Stimulated activated CD8-positive, alpha-beta memory T cell treated with anti-CD3 and anti-CD28 coated beads, Interleukin-7, amount 100 ng/mL, for 48 hours (primary cell): ENCODE measurements at regions not wholly inside any gene's neighbourhood (a gene's known extent, or its start where the extent isn't known, plus 50 kb on each side); places are given as distances from the start of the nearest gene placed in this dataset.
"Not testable (repeated sequence)": the region's sequence is repeated elsewhere in the genome, so short reads cannot be mapped to it uniquely, and the experiment has no call there.

Experiments used
- DNase-seq, 2 donors: peaks; one replicate each; pipeline ENCODE4 v3.0.0-alpha.2; 2020; ENCODE audit warnings: low read depth in 1 of 2; ENCODE audit errors: extremely low read depth in 1 of 2

DNA sequence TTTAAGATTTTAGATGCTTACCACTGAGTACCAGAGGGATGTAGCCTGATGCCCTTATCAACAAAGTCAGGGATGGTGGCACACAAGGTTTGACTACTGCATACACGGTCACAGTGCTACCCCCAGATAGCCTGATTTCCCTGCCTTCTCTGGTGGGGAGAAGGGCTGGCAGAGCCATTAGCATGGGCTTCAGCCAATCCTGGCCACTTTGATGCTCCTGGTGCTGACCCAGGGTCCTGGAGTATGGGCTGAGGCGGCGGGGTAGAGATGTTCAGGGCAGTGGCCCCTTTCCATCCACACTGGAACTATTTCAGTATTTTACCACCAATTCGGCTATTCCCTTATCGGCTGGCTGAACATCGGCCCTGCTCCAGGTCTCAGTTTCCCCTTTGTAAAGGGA lies 83.2 kb downstream of the POTEB3 start:
- not testable (repeated sequence) for DNase-seq

DNA sequence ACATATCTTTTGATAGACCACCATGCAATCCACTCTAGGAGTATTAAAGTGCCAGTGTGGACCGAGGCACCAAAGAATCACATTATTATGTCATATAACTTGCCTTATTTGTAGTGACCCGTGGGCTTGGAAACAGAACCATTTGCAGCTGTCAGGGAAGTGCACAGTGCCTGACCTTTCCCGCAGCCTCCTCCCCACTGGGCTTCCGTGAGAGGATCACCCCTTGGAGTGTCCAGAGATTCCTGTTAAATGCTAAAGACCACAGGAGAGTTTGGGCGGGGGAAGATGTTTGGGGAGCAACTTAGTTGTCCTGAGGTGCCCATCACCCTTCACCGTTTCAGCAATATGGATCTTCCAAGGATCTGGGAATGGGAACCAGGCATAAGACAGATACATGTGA lies 84.4 kb downstream of the POTEB3 start:
- DNase-seq = not testable (repeated sequence)

DNA sequence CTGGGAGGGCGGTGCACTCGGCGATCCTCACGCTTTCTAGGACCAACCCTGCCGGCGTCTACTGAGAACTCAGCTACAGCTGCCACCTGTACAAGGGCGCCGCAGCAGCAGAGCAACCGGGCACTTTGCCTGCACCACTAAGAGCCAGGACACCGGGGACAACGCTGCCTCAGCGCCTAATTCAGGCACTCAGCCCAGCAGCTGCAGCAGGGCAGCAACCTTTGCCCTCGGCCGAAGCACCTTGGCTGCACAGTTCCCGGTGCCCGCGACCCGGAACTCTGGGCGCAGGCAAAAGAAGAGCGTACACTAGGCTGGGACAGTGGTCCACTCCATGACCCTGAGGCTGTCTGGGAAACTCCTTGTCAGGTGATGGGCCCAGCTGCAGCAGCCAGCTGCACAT lies 85.7 kb downstream of the POTEB3 start:
- not testable (repeated sequence) for DNase-seq

DNA sequence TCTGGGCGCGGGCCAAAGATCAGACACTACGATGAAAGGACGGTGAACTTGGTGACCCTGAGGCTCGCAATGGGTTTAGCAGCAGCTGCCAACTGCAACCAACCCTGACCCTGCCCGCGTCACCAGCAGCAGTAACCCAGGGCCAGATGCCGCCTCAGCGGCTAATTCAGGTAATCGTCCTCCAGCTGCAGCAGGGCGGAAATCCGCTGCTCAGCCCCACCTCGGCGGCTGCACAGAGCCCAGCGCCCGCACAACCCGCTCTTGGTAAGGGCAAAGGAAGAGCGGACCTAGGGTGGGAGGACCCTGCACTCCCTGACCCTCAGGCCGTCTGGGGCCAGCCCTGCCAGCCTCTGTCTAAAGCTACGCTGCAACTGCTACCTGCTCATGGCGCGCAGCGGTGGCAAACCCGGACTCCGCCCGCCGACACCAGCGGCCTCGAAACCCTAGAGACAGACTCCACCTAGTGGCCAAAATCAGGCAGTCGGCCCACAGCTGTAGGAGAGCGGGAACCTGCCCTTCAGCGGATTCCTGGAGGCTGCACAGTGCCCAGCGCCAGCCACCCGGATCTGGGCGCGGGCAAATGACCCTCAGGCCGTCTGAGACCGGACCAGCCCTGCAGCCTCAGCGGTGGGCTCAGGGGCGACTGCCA lies 87.5 kb downstream of the POTEB3 start:
- not testable (repeated sequence) for DNase-seq

DNA sequence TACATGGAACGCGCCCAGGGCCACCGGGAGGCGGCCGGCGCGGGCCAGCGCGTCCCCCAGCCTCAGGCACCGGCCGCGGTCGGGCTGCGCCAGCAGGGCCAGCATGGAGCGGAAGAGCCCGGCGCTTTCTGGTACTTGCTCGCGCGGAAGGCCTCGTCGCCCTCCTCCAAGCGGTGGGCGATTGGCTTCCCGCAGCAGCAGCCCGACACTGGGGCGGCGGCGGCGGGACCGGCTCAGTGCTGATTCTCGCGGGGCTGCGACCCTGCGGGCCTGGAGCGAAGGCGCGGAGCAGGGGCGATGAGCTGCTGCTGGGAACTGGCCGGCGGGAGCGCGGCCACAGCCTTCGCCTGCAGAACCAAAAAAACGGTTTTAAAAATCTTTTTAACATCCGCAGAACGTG lies 95.3 kb downstream of the POTEB3 start:
- not testable (repeated sequence) for DNase-seq

DNA sequence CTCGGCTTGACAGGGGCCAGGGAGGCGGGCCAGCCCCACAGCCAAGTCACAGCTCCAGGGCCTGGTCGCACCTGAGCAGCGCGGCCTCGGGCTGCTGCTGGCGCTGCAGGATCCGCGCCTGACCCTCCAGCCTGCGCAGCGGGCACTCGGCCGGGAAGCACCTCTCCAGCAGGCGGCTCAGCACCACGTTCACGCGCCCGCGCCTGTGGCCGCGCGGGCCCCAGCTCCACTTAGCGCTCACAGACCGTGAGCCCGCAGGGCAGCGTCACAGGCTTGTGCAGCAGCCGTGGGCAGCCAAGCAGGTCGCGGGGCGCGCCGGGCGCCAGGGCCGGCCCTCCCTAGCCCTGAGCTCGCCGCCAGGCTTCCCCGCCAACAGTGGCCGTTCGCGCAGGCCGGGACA lies 95.8 kb downstream of the POTEB3 start:
- not testable (repeated sequence) for DNase-seq

DNA sequence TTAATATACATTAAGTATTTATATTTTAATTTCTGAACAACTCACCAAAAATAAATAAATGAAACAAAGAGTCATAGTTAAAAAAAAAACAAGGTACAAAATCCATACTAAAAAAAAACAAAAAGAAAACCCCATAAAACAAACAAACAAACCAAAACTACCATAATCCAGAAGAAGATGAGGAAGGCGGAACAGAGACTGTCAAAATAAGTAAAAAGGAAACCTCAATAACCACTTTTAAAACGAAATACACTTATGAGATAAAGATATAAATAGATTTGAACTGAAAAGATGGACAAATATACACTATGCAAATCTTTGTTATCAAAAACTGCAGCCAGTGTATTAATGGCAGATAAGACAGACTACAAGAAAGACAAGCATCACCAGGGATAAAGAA lies 103.3 kb downstream of the POTEB3 start:
- not testable (repeated sequence) for DNase-seq

DNA sequence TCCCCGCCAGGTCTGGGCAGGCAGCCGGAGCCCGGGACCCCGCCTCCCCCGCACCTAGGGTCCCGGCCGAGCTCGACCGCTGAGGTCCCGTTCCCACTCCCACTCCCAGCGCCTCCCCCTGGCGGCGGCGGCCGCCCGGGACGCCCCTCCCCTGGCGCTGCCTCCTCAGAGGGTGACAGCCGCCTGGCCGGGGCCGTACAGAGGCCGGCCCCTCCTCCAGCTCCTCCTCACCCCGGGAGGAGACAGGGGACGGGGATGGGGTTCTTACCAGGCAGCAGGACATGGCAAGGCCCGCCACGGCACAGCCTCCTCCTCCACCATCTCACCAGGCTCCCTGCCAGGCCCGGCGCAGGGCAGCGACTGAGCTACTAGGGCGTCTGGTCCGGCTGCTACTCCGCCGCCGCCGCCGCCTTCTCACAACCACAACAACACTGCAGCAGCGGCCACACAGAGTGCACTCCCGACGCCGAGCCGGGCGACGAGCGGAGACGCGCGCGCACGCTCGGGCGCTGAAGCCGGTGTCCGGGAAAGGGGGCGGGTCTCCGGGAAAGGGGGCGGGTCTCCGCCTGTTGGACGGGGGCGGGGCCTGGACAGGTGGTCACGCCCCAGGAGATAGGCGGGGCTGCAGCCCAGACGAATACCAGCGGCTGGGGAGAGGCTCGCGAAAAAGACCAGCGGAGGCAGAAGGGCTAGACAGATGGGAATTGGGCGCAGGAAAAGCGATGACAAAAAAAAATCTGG lies 115.4 kb downstream of the POTEB3 start:
- peak in 1 of 2 donors; percentile 20 for DNase-seq

DNA sequence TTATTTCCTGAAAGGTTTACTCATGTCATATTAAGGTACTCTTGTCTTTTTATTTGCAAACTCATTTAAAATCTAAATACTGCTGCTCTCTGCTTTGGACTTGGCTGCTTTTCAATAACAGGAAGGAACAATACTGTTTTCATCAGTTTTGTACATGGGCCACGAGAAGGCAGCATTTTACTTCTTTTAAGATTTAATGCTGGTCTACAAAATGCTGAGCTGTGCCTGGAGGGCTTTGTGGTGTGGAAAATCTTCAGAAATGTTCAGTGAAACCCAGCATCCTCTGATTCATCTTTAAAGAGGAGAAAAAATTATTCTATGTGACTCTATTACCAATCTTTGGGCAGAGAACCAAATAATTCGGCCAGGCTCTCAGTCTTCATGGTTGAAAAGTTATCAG lies 155.9 kb downstream of the POTEB3 start:
- not testable (repeated sequence) for DNase-seq

DNA sequence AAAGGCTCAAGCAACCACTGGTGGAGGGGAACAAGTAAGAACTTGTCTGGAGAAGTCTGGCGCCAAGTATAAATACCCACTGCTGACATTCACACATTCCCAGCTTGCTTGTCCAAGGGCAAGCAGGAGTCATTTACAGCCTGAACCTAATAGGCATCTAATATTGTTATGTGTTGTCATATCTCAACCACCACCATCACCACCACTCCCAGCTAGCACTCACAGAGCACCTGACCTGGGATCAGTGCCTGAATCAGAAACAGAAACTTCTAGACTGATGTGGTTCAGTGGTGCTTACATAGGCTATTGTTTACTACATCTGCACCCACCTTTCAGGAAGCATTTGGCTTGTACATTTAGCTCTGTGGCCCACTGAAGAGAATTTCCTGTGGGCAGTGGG lies 157.1 kb downstream of the POTEB3 start:
- not testable (repeated sequence) for DNase-seq

DNA sequence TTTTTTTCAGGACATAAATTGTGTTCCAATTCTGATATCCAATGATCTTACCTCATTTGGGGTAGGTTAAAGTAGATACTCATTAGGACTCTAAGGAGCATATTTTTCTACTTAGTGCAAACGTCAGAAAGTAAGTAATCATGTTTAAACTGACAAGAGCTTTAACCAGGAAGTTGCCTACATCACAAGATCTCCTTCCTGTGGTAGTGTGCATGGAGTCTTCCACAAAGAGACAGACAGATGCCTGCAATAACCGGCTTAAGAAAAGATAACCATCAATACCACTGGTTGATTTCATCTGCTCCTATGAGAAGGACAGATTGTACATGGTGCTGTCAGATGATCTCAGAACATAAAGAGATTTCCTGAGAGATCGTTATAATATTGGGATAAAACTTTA lies 160.0 kb downstream of the POTEB3 start:
- DNase-seq = not testable (repeated sequence)

DNA sequence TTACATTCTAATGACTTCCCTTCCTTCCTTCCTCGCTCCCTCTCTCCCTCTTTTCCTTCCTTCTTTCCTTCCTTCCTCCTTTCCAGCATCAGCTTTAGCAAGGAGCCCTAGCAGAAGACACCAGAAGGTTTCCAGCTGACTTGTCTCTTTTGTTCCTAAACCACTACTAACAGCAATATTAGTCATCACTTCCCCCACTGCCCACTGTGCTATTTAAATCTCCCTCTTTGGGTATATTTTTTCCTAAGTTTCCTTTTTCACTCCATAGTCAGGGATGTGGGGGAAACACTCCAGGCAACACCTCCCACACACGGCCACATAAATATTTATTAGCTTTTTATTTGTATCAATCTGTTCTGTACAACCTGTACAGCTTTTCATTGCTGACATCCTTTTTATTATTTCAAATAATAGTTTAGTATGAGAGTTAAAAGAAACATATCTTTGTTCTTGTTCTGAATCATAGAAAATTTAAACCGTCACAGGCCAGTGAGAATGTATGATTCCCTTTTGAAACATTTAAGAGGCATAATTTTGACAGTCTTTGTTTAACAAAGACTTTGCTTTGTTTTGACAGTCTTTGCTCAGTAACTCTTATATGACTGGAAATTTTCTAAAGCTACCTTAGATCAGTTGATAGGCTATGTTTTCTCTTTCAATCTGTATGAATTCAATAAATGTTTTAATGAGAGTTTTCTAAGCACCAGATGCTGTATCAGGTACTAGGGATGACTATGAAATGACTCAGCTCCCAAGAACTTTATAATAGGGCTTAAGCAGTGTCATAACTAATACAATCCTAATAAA lies 167.9 kb downstream of the POTEB3 start:
- DNase-seq = not testable (repeated sequence)

DNA sequence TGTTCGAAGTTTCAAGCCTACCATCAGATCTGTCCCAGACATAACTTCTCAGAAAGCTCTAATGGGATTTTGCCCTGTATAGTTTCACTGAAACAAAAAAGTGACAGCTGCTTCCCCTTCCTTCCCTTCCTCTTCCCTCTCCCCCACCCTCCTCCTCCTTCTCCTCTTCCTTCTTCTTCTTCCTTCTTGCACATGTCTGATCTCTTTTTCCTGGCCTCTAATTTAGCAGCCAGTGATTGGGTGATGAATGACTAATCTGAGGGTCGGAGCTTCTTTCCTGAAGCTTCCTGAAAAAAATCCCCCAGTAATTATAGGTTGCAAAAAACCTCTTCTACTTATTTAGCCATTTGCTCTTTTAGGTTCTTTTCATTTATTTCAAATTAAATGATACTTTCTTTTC lies 168.7 kb downstream of the POTEB3 start:
- DNase-seq = no peak

DNA sequence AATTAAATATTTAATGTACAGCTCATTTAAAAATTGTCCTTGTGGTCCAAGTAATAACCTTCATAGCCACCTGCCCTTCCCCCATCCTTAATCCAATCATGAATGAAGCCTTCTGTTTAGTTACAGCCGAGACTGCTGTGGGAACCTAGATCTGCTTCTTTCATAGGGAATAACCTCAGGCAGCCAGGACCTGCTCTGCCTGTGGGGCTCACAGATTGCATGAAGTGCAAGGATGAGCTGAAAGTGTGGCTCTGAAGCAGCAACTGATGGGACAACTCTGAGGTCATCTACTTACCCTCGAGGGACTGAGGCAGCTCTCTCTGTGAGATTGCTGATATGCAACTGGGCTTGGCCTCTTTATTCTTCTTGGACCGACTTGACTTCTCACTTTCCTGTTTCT lies 169.8 kb downstream of the POTEB3 start:
- no peak for DNase-seq

DNA sequence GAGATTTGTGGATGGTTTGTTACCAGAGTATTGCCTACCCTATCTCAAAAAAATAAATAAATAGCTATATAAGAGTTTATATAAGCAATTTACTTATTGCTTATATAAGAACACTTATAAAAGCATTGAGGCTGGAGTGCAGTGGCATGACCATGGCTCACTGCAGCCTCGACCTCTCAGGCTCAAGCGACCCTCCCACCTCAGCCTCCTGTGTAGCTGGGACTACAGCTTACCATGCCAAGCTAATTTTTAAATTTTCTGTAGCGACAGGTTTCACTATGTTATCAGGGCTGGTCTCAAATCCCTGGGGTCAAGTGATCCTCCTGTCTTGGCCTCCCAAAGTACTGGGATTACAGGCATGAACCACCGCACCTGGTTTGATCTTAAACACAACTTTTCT lies 170.6 kb downstream of the POTEB3 start:
- not testable (repeated sequence) for DNase-seq

DNA sequence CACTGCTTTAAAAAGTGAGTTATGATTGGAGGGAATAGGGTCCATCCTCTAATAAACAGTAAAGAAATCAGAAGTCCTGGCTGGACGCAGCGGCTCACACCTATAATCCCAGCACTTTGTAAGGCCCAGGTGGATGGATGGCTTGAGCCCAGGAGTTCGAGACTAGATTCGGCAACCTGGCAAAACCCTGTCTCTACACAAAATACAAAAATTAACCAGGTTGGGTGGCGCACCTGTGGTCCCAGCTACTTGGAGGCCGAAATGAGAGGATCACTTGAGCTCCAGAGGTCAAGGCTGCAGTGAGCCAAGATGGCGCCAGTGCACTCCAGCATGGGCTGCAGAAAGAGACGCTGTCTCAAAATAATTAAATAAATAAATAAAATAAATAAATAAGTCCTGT lies 171.2 kb downstream of the POTEB3 start:
- no peak for DNase-seq

DNA sequence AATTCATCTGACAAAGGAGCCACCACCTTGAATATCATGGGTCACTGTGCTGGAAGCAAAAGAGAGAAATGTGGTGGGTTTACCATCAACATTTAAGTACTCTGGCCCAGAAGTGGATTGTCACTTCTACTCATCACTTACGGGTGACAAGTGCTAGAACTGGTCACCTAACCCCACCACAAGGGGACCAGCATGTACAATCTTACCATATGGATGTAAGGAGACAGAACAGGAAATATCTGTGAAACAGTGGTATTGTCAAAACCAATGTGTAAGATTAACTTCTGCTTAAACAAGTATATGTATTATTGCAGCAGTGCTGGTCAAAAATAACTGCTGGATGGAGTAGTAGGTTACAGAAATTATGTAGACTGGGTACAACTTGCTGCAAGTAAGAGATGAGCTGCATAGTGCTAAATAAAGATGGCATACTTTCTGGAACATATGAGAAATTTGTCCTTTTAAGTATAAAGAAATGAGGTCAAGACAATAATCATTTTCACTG lies 171.8 kb downstream of the POTEB3 start:
- DNase-seq = no peak

DNA sequence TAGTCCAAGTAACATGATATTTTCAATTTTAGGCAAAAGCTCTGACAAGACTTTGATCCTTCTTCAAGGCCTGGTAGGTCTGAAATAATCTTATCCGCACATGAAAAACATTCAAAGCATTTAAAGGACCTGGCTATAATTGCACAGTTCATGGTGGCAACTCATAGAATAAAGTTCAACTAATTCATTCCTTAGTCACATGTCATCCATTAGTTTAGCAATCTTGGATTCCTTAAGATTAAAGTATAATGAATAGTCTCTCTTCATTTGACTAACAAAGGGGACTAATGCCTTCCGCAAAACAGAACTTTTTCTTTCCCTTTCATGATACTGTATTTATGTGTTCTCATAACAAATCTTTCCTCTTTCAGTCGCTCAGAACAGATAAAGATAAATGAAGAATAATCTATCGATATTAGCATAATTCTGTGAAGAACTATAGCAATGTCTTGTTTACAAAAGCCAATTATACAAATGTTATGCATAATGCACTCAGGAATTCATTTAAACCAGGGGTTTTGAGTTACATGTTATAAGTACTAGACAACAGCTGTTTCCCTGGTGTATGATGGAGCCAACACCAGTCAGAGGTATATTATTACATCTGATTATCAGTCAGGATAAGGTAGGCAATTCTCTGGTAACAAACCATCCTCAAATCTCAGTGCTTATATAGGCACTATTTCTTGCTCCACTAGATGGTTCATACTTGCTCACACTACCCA lies 172.5 kb downstream of the POTEB3 start:
- no peak for DNase-seq

DNA sequence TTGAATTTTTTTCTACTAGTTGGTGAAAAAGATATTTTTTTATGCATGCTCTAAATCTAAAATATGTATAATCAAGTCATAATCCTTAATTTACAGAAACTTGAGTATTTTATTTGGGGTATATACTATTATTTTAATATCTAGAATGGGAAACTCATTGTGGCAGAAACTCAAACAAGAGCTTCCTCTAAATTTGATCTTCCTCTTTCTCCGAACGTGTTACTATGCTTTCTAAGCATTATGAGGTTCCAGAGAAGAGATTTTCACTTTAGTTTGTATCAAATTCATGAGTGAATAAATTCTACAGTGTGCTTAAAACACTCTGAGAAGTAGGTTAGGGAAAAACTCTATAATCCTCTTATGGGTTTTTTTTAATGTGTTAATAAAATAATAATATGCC lies 173.1 kb downstream of the POTEB3 start:
- DNase-seq = no peak

DNA sequence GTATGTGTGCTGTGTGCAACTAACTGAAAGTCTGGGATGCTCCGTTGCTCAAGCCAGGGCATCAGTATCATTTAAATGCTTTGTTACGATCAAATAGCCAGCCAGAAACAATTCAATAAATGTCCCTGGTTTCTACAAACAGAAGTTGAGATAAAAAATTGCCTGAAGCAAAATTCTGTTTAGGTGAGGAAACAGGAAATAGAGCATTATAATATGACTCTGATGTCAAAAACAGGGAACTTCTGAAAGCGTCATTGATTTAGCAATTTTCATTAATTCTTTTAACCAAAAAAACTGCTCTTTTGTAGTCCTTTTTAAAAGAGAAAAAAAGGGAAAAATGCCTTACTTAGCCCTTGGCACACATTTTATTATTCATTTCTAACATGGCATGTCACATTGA lies 174.7 kb downstream of the POTEB3 start:
- DNase-seq = not testable (repeated sequence)
